Adrenal gland (tissue), 5 donors: ENCODE measurements at regions not wholly inside any gene's neighbourhood (a gene's known extent, or its start where the extent isn't known, plus 50 kb on each side); places are given as distances from the start of the nearest gene placed in this dataset.

Experiments used
- CTCF ChIP-seq, 6 experiments: fragments of 450-650 bp in 4 of 6; fragments of 200-600 bp in 2 of 6; sonication (generic) in 1 of 6; IDR thresholded peaks; 1 replicate in 5 of 6; 2 replicates in 1 of 6; pipeline versions ENCODE4 v1.5.1 to v1.8.0; 2016 to 2021; ENCODE audit warnings: antibody characterized with exemption in 6 of 6, mild to moderate bottlenecking in 2 of 6, moderate library complexity in 1 of 6
- POLR2A ChIP-seq, 2 donors: fragments of 450-650 bp; IDR thresholded peaks; one replicate each; pipeline ENCODE4 v1.6.1; 2017; ENCODE audit warnings: antibody characterized with exemption in 2 of 2, mild to moderate bottlenecking in 2 of 2, moderate library complexity in 1 of 2
- donor health status: DM: no; HTN: no; CAD: no.

- TF ChIP-seq POLR2A (IDR thresholded peaks at IDR 0.05) (no peak), CTCF (IDR thresholded peaks at IDR 0.05) (no peak)
Observed at GRCh38 chr3:28863186-28863585, 417.7 kb upstream of the RBMS3 start.
